HS-5 (cell line): ENCODE measurements at regions not wholly inside any gene's neighbourhood (a gene's known extent, or its start where the extent isn't known, plus 50 kb on each side); places are given as distances from the start of the nearest gene placed in this dataset.

Experiments used
- DNase-seq: peaks from one replicate; pipeline ENCODE4 v3.0.0-alpha.2; 2012; ENCODE audit warnings: low read depth

- DNase-seq: no peak
These were observed 445.0 kb downstream of the SPRY1 start for GRCh38 chr4:123841447-123842121.

- no peak for DNase-seq
These were observed 446.5 kb downstream of the SPRY1 start for GRCh38 chr4:123843137-123843536.

GRCh38 chr4:123844374-123844773 lies 447.8 kb downstream of the SPRY1 start:
- no peak for DNase-seq

GRCh38 chr4:123846092-123846491 lies 449.5 kb downstream of the SPRY1 start:
- DNase-seq: no peak

GRCh38 chr4:123846561-123846960 lies 450.0 kb downstream of the SPRY1 start:
- no peak for DNase-seq

GRCh38 chr4:123848606-123849005 lies 452.0 kb downstream of the SPRY1 start:
- DNase-seq: no peak

GRCh38 chr4:123849495-123849894 lies 452.9 kb downstream of the SPRY1 start:
- DNase-seq: no peak

- no peak for DNase-seq
These were observed 454.9 kb downstream of the SPRY1 start for GRCh38 chr4:123851521-123851920.

- DNase-seq: no peak
These were observed 457.1 kb downstream of the SPRY1 start for GRCh38 chr4:123853651-123854050.

GRCh38 chr4:123856689-123857545 lies 460.3 kb downstream of the SPRY1 start:
- DNase-seq: no peak

GRCh38 chr4:123858465-123858864 lies 461.9 kb downstream of the SPRY1 start:
- DNase-seq: no peak

GRCh38 chr4:123862812-123863211 lies 466.2 kb downstream of the SPRY1 start:
- DNase-seq: no peak

GRCh38 chr4:123866796-123867195 lies 470.2 kb downstream of the SPRY1 start:
- DNase-seq: no peak

GRCh38 chr4:123867910-123868587 lies 471.5 kb downstream of the SPRY1 start:
- DNase-seq: no peak

- no peak for DNase-seq
These were observed 473.0 kb downstream of the SPRY1 start for GRCh38 chr4:123869286-123870215.

GRCh38 chr4:123870216-123870876 lies 473.8 kb downstream of the SPRY1 start:
- DNase-seq: no peak

- DNase-seq: no peak
These were observed 474.7 kb downstream of the SPRY1 start for GRCh38 chr4:123871341-123871740.

GRCh38 chr4:123874063-123874462 lies 477.5 kb downstream of the SPRY1 start:
- no peak for DNase-seq

- DNase-seq: no peak
These were observed 479.5 kb downstream of the SPRY1 start for GRCh38 chr4:123876143-123876542.

- DNase-seq: no peak
These were observed 480.1 kb downstream of the SPRY1 start for GRCh38 chr4:123876671-123877101.

GRCh38 chr4:123877551-123877950 lies 481.0 kb downstream of the SPRY1 start:
- no peak for DNase-seq
